ENCODE measurements at regions not wholly inside any gene's neighbourhood (a gene's known extent, or its start where the extent isn't known, plus 50 kb on each side); places are given as distances from the start of the nearest gene placed in this dataset.

- no peak for TF ChIP-seq CTCF (conservative IDR thresholded peaks at IDR 0.05)
- no peak for TF ChIP-seq ZFX (IDR thresholded peaks at IDR 0.05)
Observed at GRCh38 chr16:62692685-62693084, 656.4 kb upstream of the CDH8 start.

Measured in C4-2B (cell line).